GM10266 (cell line): ENCODE measurements at regions not wholly inside any gene's neighbourhood (a gene's known extent, or its start where the extent isn't known, plus 50 kb on each side); places are given as distances from the start of the nearest gene placed in this dataset.

Source experiments
- DNase-seq: peaks from one replicate; pipeline ENCODE4 v3.0.0; 2012; ENCODE audit errors: extremely low spot score
- TF ChIP-seq, protein P1 (sequence below): IDR thresholded peaks from 2 replicates; pipeline ENCODE4 v1.5.1; 2012; ENCODE audit warnings: mild to moderate bottlenecking, low read depth; ENCODE audit not compliant: control insufficient read depth, insufficient read depth; ENCODE audit errors: missing control alignments

DNA sequence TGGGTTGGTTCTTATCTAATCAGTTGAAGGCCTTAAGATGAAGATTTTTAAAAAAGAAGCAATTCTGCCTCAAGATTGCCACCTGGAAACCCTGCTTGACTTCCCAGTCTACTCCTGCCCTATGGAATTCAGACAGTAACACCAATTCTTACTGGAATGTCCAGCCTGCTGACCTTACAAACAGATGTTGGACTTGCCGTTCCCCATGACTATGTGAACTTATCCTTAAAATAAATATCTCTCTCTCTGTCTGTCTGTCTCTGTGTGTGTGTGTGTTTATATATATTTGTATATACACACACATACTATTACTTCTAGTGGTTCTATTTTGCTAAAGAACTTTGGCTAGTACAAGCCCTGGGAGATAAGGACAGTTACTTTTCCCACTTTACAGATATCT lies 675.3 kb downstream of the SLC4A3 start:
- DNase-seq: no peak
- TF ChIP-seq, protein P1, sequence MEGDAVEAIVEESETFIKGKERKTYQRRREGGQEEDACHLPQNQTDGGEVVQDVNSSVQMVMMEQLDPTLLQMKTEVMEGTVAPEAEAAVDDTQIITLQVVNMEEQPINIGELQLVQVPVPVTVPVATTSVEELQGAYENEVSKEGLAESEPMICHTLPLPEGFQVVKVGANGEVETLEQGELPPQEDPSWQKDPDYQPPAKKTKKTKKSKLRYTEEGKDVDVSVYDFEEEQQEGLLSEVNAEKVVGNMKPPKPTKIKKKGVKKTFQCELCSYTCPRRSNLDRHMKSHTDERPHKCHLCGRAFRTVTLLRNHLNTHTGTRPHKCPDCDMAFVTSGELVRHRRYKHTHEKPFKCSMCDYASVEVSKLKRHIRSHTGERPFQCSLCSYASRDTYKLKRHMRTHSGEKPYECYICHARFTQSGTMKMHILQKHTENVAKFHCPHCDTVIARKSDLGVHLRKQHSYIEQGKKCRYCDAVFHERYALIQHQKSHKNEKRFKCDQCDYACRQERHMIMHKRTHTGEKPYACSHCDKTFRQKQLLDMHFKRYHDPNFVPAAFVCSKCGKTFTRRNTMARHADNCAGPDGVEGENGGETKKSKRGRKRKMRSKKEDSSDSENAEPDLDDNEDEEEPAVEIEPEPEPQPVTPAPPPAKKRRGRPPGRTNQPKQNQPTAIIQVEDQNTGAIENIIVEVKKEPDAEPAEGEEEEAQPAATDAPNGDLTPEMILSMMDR: no peak

DNA sequence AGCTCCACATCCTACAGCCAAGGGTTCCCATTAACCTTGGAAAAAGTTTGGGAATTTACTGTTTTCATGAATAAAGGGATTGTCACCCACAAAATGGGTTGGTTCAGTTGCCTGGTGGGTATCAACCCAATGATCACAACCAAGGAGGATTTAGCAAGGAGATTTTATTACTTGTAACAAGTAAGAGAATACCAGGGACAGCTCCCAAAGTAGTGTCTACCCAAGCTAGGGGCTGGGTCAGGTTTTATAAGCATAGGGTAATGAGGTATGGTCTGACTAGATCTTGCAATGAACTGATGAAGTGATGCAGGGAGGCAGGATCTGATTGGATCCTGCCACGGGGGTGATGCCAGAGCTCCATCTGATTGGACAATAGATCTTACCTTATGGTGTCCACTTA lies 681.8 kb downstream of the SLC4A3 start:
- TF ChIP-seq, protein P1: no peak
- no peak for DNase-seq

- DNase-seq: no peak
These were observed 683.0 kb downstream of the SLC4A3 start for GRCh38 chr2:220310451-220310861.

GRCh38 chr2:220315098-220315823 lies 687.8 kb downstream of the SLC4A3 start:
- TF ChIP-seq, protein P1: no peak
- DNase-seq: no peak

More at GRCh38 chr2:220310451-220310861, 683.0 kb downstream of the SLC4A3 start:
- TF ChIP-seq, protein P1: no peak

DNA sequence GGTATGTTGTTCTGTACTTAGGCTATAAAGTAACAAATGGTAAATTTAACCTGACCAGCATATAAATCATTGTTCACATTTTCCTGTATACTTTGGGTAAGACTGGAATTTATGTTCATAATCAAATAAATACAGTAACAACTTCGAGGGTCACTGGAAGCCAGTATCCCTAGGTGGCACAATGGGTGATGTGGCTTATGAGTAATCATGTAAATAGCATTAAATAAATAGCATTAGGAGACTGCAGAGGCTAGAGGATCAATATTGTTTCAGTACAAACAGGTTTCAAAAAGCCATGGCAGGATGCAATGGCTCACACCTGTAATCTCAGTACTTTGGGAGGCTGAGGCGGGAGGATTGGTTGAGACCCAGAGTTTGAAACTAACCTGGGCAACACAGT lies 690.6 kb downstream of the SLC4A3 start:
- TF ChIP-seq, protein P1: no peak
- DNase-seq: no peak

DNA sequence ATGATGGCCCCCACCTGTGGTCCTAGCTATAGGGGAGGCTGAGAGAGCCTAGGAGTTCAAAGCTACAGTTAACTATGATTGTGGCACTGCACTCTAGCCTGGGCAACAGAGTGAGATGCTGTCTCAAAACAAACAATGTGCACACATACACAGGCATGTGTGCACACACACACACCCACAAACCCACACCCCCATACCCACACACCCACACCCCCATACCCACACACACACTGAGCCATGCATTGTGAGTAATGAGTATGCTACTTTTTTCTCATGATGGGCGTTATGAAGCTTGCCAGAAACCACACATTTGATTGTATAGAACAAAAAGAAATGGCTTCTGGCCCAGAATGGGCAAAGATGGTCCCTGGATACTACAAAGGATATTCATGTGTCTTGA lies 691.1 kb downstream of the SLC4A3 start:
- TF ChIP-seq, protein P1: no peak
- DNase-seq: no peak

DNA sequence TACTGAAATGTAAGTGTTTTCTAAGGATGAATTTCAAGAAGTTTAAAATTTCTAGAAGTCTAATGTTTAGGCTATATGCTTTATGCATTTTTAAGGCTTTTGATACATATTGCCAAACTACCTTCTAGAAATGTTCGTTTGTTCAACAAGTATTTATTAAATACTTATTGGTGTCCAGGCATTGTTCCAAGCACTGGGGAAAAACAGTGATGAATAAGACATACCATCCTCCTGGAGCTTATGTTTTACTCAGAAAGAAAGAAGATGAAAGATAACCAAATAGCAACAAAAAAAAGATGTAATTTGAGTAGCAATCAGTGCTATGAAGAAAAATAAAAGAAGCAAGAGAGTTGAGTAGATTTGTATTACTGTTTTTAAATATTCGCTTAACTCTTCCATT lies 692.9 kb downstream of the SLC4A3 start:
- TF ChIP-seq, protein P1: no peak
- DNase-seq: no peak
